ENCODE measurements at regions not wholly inside any gene's neighbourhood (a gene's known extent, or its start where the extent isn't known, plus 50 kb on each side); places are given as distances from the start of the nearest gene placed in this dataset.

DNA sequence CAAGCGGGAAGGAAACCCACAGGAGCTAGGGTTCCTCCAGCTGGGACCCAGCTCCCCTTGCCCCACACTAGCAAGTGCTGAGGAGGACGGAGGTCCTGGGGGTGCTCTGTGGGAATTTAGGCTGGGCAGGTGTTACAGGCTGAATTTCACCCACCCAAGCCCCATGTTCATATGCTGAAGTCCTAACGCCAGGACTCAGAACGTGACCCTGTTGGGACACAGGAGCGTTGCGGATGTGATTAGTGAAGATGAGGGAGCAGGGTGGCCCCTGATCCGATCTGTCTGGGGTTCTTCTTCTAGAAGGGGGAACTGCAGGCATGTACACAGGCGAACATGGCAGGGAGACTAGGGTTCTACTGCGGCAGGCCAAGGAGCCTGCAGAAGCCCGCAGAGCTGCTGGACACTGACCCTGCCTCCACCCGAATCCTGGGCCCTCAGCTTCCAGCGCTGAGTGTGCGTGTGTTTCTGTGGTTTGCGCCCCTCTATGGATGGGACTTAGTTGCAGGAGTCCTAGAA, 103.4 kb upstream of the FGF3 start:
- intact Hi-C loops (cut with DNase I, micrococcal nuclease), result no loop called here
- ATAC-seq, result no peak
- DNase-seq, result peak; percentile 2 to 17

DNA sequence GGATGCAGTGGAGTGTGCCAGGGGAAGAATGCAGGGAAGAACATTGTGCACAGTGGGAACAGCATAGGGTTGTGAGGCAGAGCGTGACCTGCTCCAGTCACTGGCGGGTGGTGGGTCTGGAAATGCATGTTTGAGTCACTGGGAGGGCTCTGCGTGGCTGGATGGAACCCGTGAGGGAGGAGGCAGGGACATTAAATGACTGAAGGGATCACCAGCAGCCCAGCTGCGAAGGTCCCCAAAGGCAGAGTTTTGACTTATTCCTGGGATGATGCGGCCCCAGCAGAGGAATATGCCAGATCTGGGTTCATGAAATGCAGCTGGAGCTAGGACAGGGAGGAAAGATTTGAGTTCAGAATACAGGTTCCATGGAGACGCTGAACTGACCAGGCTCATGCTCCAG, 104.0 kb upstream of the FGF3 start:
- ATAC-seq, result no peak
- DNase-seq, result no peak
- intact Hi-C loops (cut with DNase I, micrococcal nuclease), result no loop called here

DNA sequence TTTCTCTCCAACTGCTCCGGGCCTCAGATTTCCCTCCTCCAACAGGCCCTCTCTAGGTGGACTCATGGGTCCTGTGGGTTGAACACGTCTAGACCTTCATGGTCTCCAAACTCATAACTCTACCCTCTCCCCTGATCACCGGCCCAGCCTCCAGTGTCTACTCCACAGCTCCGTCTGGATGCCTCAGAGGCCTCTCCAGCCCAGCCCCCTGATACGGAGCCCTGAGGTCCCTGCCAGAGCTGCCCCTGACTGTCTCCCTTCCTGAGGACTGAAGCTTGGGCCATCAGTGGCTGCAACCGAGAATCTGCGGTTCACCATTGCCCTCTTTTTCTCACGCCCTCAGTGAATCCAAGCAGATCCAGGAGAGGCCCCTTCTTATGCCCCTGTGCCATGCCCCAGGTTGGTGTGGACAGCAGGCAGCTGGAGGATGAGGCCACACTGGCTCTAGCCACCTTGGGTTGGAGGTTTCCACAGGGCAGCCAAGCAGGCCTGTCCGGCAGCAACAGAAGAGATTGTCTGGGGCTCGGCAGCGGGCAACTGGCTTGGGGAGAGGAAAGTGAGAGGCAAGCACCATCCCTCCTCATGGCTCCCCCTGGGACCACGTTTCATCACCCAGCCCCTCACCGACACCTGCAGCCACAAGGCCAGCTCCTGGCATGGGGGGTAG, 104.6 kb upstream of the FGF3 start:
- intact Hi-C loops (cut with DNase I, micrococcal nuclease), result no loop called here
- ATAC-seq (no peak), DNase-seq (peak; percentile 2 to 15)

DNA sequence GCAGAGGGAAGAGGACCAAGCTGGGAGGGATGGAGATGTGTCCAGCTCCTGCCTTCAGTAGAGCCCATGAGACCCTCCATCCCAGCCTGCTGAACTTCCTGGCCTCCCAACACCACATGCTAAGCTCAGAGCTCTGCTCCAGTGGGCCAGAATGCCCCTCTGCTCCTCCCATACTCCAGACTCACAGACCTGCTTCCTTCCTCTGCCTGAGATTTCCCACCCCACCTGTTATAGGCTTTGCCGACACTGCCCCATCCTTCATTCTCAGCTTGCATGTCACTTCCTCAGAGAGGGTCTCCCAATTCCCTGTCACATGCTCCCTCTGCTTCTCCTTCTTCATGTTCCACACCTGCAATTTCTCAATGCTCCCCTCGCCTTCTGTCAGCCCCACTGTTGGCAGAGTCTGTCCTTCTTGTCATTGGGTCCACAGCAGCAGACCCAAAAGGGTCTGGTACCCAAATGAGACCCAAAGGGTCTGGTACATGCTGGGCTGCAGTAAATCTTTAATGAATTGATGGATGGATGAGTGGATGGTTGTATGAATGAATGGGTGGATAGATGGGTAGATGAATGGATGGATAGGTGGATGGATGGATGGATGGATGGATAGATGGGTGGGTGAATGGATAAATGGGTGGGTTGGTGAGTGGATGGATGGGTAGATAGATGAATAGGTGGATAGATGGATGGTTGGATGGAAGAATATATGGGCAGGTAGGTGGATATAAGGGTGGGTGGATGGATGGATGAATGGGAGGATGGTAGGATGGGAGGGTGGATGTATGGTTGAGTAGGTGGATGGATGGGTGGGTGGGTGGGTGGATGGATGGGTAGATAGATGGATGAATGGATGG, 105.3 kb upstream of the FGF3 start:
- DNase-seq (peak in 1 of 2 donors; percentile 1), ATAC-seq (no peak)
- intact Hi-C loops (cut with DNase I, micrococcal nuclease), result no loop called here

DNA sequence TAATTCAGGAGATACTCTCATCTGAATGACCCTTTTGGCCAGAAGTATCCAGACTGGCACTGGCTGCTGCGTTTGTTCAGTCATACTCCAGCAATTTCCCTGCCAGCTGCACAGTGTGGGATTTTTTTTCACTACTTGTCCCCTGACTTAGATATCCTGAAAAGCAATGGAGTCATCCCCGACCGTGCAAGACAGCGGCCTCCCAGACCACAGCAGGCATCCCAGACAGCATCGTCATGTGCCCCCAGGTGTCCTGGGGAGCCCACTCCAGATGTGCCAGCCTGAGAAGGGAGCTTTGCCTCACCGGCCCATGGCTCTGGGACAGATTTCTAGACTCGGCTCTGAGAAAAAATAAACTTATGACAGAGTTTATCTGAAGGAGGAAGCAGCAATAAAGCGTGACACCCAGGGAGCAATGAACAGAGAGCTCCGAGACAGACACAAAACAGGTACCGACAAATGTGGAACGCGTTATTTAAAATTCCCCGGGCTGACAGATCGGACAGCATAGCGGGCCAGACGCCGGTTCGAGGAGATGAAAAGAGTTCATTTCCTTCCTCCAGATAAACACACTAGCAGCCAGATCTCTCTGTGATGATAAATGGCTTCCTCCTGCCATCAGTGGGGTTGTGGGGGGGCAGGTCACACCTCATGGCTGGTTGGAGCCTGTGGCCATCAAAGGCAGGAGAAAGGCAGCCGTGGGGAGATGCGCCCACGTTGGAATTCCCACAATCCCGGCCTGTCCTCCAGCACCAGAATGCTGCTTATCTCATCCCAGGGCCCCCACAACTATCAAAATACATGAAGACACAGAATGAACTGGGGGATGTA, 106.4 kb upstream of the FGF3 start:
- DNase-seq (peak; percentile 4 to 13), ATAC-seq (no peak)
- intact Hi-C loops (cut with DNase I, micrococcal nuclease), result no loop called here

DNA sequence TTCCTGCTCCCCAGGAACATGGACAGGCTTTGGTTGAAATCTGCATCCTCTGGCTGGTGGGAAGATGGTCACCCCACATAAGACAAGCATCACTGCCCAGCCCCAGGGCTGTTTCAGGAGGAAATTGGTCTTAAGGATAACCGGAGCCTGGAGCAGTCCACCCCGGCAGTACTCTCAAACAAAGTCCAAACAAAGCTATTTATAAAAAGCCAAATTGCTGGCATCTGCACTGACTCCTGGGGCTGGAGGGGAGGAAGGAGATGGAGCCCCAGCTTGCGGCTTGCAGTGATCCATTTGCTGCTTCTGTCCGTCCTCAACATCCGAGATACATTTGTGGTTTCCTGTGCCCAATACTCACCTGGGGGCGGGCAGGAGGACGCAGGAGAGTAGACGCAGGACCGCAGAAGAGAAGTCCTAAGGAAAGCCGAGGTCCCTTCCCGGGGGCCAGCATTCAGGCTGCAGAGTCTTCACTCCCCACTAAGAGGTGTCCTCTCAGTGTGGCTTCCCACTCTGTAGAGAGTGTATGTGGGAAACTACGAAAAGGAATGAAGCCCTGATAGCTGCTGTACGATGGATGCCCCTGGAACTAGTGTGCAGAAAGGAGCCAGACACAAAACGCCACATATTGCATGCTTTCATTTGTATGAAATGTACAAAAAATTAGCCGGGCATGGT, 107.3 kb upstream of the FGF3 start:
- intact Hi-C loops (cut with DNase I, micrococcal nuclease), result no loop called here
- DNase-seq (no peak), ATAC-seq (no peak)

DNA sequence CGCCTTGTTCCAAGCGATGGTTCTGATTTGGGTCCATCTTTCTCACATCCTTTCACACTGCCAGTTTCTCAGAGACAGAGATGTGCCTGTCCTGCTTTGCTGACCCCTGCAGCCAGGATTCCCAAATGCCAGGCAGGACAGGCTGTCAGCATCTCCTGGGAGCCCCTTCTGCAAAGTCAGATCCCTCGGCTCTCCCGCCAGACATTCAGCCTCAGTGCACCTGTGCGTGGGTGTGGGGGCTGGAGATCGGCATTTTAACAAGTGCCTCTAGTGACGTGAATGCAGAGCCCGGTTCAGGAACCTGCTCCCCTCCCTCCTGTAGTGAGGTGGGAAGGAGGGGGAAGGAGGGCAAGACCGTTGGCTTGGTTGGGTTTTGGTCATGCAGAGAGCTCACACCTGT, 108.9 kb upstream of the FGF3 start:
- no peak for DNase-seq
- ATAC-seq, result no peak
- intact Hi-C loops (cut with DNase I, micrococcal nuclease), result no loop called here

DNA sequence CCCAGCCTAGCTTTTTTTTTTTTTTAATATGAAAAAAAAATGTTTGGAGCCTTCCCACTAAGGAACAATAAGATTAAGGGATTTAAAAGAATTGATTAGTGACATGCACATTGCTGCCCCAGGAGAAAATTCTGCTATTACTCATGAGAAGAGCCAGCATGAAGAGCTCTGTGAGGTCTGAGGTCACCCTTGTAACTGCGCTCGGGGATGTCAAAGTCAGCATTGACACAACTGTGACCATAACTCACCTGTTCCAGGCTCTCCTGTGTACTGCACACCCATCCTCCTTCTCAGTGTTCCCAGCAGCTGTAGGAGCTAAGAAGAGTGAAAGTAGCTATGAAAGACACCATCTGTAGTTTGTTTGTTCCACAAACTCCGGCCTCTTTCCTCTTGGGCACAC, 109.8 kb upstream of the FGF3 start:
- DNase-seq (peak in 1 of 2 donors; percentile 2), ATAC-seq (no peak)
- intact Hi-C loops (cut with DNase I, micrococcal nuclease), result no loop called here

DNA sequence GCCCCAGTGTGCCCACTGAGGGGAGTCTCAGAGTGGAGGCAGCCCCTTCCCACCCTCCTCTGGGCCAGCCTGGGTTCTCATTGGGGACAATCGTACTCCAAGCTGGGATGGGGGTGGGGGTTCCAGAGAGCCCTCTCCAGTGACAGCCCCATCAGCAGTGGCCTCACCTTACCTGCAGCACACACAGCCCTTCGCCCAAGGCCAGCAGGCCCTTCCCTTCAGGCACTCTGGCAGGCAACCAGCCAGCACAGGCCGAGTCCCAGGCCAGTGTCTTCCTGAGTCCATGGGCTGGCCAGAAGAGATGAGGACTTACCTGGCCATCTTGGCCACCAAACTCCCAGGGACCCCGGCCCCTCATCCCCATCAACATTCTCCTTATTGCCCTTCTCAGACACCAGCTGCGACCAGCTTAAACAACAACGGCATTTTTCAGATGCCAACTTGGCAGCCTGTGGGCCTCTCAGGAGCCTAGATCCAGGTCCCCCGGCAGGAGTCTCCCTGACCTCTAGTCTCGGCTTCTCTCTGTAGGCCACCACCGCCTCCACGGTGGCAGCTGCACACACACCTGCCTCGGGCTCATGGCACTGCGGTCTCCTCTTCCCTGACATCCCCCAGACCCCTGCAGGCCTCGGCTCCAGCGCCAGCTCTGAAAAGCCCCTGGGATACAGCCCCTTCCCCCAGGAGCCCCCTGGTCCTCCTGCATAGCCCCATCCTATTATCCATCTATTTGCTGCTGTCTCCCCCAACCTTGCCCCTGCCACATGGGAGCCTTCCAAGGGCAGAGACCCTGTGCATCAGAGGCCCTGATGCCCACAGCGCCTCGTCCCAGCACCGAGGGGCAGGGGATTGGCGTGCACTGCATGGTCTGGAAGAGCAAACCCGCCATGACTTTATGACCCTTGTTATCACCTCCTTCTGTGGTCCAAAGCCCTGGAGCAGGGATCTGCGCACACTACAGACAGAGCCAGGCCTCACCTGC, 111.2 kb upstream of the FGF3 start:
- DNase-seq (peak; percentile 1 to 16), ATAC-seq (no peak)
- intact Hi-C loops (cut with DNase I, micrococcal nuclease), result no loop called here

DNA sequence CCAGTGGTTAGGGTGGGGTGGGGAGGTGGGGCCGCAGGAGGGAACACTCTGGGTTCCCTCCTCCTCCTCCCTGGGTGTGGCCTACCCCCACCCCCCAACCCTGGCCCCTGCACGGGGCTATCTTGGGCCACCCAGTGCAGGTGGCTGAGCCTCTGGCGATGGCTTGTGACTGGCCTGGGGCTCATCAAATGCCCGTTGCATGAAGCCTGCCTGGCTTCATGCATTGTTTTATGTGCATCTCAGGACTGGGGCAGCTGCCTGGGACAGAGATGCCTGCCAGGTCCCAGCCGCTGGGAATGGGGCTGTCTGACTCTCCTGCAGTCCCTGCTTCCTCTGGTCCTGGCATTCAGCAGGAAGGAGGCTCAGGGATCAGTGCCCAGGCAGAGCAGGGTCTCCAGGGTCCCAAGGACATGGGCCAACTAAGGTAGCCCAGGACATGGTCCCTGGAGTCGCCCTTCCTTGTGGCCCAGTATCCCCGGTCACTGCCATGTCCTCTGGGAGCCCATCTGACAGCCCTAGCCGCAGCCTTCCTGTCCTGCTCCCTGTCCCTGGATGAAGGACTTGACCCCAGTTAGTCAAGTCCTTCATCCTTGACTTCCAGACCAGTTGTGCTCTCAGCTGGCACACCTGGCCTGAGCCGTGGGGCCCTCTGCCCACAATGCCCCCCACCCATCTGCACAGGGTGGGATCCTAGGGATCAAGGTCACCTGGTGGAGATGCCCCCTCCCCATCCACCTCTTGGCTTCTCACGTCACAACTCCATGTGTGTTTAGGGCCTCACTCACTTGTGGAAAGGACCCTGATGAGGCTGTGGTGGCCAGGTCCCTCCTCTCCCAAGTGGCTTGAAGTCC, 112.1 kb upstream of the FGF3 start:
- intact Hi-C loops (cut with DNase I, micrococcal nuclease), result no loop called here
- no peak for ATAC-seq
- peak in 1 of 2 donors; percentile 0 for DNase-seq

DNA sequence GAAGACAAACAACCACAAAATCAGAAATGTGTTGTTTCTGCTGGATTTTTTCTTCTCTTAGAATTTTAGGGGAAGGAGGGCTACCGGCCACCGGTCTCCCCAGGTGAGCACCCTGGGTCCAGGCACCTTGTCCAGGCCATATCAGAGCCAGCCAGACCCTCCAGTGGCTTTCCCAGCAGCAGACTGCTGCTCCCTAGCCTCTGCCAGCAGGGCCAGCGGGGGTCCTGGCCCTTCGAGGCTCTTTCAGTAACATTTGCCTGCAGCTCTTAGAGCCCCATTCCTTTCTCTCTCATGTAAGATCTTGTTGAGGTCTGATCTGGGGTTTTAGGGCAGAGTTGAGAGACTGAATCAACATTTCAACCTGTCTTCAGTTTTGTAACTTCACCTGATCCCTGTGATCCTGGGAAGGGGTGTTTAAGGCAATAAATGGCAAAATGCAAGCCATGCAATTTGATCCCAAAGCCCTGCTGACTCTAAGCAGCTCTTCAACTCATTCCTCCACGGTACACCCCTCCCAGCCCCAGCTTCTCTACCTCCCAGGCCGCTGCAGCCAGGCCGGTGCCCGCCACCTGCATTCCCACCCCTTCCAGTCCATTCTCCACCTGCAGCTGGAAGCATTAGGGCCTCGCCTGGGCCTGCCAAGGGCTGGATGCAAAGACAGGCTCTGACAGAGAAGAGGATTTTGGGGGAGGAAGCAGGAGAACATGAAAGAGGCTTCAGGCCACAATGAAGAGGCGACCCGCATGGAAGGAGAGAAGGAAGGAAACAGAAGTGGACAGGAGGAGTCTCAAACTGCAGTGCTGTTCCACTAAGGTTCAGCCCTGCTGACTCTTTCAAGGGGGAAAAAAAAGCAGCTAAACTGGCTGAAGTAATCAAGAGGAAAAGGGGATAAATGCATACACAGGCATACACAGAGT, 113.0 kb upstream of the FGF3 start:
- peak; percentile 0 to 5 for DNase-seq
- intact Hi-C loops (cut with DNase I, micrococcal nuclease), result no loop called here
- ATAC-seq, result no peak

DNA sequence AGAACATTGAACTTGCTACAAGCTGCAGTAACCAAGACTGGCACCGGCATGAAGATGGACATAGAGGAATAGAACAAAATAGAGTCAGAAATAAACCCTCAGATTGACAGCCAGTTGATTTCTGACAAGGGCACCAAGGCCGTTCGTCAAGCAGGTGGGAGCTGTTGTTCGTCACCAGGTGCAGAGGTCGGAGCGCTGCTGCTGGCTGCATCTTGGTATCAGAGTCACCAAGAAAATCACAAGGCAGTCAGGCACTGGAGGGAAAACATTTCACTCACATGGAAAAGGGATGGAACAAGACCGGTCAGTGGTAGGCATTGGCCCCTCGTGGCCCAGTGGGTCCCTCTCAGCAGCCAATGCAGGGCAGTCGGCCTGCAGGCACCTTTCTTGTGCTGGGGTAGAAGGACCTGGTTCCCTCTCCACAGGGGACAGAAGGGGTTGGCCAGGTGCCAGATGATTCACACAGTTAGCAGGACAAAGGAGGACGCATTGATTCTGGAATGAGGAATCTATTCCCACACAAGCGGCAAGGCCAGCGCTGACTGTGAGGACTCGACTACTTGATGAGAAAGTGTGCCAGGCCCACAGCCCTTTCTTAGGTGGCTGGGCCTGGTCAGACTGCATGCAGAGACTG, 115.8 kb upstream of the FGF3 start:
- intact Hi-C loops (cut with DNase I, micrococcal nuclease), result no loop called here
- DNase-seq (peak in 1 of 2 donors; percentile 14), ATAC-seq (no peak)

DNA sequence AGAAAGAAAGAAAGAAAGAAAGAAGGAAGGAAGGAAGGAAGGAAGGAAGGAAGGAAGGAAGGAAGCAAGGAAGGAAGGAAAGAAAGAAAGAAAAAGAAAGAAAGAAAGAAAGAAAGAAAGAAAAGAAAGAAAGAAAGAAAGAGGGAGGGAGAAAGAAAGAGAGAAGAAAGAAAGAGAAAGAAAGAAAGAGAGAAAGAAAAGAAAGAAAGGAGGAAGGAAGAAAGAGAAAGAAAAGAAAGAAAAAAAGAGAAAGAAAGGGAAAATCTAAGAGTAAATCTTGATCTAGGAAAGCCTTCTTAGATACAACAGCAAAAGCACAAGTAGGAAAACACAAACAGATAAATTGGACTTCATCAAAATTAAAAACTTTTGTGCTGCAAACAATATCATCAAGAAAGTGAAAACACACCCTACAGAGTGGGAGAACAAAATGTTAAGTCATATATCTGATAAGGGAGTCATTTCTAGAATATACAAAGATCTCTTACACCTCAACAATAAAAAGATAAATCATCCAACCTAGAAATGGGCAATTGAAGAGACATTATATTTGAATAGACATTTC, 116.8 kb upstream of the FGF3 start:
- ATAC-seq (no peak), DNase-seq (no peak)
- intact Hi-C loops (cut with DNase I, micrococcal nuclease), result no loop called here

DNA sequence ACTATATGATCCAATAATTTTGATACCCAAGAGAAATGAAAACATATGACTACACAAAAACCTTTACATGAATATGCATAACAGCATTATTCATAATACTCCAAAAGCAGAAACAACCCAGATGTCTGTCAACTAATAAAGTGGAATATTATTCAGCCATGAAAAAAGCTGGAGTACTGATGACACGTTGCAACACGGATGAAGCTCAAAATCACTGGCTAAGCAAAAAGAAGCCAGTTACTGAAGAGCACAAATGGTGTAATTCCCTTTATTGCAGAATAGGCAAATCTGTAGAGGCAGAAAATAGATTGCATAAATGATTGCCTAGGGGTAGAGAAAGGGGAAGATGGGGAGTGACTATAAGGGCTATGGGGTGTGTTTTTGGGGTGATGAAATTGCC, 117.6 kb upstream of the FGF3 start:
- no peak for DNase-seq
- no peak for ATAC-seq
- intact Hi-C loops (cut with DNase I, micrococcal nuclease), result no loop called here

DNA sequence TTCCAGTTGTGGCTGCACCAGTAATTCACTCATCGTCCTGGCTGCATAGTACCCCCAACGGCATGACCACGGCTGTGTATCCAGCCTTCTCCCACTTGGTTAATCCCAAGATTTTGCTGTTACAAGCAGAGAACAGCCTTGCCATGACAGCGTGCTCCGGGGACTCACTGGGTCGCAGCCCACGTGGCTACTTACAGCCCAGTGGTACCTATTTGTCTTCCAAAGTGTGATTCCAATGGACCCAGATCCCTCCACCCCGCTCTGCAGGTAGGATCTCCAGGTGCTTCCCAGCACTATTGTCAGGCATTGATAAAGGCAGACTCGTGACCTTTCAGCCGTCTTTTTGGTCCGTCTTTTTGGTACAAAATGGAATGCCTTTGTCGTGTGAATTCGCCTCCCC, 119.0 kb upstream of the FGF3 start:
- DNase-seq (peak in 1 of 2 donors; percentile 5), ATAC-seq (no peak)
- intact Hi-C loops (cut with DNase I, micrococcal nuclease), result no loop called here
